ENCODE measurements at regions not wholly inside any gene's neighbourhood (a gene's known extent, or its start where the extent isn't known, plus 50 kb on each side); places are given as distances from the start of the nearest gene placed in this dataset.

GRCh38 chr18:24766376-24766775 lies 305.9 kb downstream of the HRH4 start:
- TF ChIP-seq, protein P1, sequence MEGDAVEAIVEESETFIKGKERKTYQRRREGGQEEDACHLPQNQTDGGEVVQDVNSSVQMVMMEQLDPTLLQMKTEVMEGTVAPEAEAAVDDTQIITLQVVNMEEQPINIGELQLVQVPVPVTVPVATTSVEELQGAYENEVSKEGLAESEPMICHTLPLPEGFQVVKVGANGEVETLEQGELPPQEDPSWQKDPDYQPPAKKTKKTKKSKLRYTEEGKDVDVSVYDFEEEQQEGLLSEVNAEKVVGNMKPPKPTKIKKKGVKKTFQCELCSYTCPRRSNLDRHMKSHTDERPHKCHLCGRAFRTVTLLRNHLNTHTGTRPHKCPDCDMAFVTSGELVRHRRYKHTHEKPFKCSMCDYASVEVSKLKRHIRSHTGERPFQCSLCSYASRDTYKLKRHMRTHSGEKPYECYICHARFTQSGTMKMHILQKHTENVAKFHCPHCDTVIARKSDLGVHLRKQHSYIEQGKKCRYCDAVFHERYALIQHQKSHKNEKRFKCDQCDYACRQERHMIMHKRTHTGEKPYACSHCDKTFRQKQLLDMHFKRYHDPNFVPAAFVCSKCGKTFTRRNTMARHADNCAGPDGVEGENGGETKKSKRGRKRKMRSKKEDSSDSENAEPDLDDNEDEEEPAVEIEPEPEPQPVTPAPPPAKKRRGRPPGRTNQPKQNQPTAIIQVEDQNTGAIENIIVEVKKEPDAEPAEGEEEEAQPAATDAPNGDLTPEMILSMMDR (IDR thresholded peaks at IDR 0.05; ENCODE audit: borderline replicate concordance, control extremely low read depth, extremely low read depth, insufficient read depth, missing control alignments): no peak
- DNase-seq (ENCODE audit: low spot score): no peak
- in situ Hi-C loops (cut with MboI; ENCODE audit: low sequenced_read_pairs, unreplicated experiment): no loop called here

- in situ Hi-C loops (cut with MboI; ENCODE audit: low sequenced_read_pairs, unreplicated experiment): no loop called here
- DNase-seq (ENCODE audit: low spot score): no peak
- TF ChIP-seq, protein P1 (IDR thresholded peaks at IDR 0.05; ENCODE audit: borderline replicate concordance, control extremely low read depth, extremely low read depth, insufficient read depth, missing control alignments): no peak
Measured at GRCh38 chr18:24770311-24771024, 310.0 kb downstream of the HRH4 start.

DNA sequence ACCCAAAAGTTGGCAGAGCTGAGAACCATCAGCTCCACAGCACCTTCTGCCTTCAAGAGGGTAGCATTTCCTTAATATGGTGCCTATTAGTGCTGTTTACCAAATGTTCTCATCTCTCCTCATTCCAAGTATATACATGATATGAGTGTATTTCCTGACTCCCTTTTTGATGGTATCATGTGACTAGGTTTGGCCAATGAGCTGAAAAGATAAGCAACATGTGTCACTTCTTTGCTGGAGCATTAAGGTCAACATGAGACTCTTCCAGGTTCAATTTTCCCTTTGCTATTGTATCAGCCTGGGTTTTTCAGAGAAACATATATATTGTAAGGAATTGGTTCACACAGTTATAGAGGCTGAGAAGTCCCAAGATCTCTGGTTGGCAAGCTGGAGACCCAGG lies 310.9 kb downstream of the HRH4 start:
- TF ChIP-seq, protein P1 (IDR thresholded peaks at IDR 0.05; ENCODE audit: borderline replicate concordance, control extremely low read depth, extremely low read depth, insufficient read depth, missing control alignments): no peak
- in situ Hi-C loops (cut with MboI; ENCODE audit: low sequenced_read_pairs, unreplicated experiment): no loop called here
- no peak for DNase-seq (ENCODE audit: low spot score)

DNA sequence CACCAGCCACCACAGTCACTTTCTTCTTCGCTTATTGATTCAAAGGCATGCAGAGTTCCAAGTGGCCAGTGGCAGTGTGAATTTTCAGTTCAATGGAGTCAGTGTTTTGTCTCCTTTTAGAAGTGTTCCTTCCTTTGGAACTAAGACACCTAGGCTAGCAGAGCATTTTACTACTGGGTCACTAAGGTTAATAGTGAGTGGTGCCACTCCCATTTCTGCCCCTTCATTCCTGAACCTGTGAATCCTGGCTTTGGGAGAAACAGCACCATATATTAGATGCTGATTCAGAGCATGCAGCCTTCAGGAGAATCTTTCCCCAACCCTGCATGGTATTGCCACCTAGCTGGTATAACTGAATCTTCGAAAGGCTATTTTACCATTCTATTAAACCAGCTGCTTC lies 312.7 kb downstream of the HRH4 start:
- in situ Hi-C loops (cut with MboI; ENCODE audit: low sequenced_read_pairs, unreplicated experiment): no loop called here
- TF ChIP-seq, protein P1 (IDR thresholded peaks at IDR 0.05; ENCODE audit: borderline replicate concordance, control extremely low read depth, extremely low read depth, insufficient read depth, missing control alignments): no peak
- no peak for DNase-seq (ENCODE audit: low spot score)

DNA sequence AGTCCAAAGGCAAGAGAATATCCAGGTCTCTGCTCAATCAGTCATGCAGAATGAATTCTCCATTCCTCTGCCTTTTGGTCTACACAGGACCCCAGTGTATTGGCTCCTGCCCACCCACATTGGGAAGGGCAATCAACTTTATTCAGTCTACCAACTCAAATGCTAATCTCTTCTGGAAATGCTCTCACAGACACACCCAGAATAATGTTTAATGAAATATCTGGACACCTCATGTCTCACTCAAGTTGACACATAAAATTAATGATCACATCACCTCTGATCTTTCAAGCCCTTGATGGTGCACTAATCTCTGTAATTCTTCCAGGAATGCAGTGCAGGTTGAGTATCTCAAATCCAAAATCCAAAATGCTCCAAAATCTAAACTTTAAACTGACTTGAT lies 315.6 kb downstream of the HRH4 start:
- DNase-seq (ENCODE audit: low spot score): no peak
- TF ChIP-seq, protein P1 (IDR thresholded peaks at IDR 0.05; ENCODE audit: borderline replicate concordance, control extremely low read depth, extremely low read depth, insufficient read depth, missing control alignments): no peak
- in situ Hi-C loops (cut with MboI; ENCODE audit: low sequenced_read_pairs, unreplicated experiment): no loop called here

DNA sequence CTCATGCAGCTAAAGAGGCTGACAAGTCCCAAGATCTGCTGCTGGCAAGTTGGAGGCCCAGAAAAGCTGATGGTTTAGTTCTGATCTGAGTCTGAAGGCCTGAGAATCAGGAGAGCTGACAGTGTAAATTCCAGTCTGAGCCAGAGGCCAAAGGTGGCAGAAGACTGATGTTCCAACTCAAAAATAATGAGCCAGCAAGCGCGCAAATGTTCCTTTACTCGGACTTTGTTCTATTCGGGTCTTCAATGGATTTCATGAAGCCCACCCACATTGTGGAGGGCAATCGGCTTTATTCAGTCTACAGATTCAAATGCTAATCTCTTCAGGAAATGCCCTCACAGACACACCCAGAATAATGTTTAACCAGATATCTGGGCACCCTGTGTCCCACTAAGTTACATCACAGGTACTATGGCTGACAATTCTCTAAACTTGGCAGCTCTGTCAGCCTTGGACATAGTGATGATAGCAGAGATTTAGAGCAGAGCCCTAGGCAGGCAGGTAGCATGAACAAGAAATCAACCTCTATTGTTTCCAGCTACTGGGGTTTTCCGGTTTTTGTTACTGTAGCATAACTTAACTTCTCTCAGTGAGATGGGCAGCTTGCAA lies 318.5 kb downstream of the HRH4 start:
- in situ Hi-C loops (cut with MboI; ENCODE audit: low sequenced_read_pairs, unreplicated experiment): no loop called here
- TF ChIP-seq, protein P1 (IDR thresholded peaks at IDR 0.05; ENCODE audit: borderline replicate concordance, control extremely low read depth, extremely low read depth, insufficient read depth, missing control alignments): no peak
- DNase-seq (ENCODE audit: low spot score): no peak

Data from GM13976 (cell line).